NCI-H2081 (cell line): ENCODE measurements at regions not wholly inside any gene's neighbourhood (a gene's known extent, or its start where the extent isn't known, plus 50 kb on each side); places are given as distances from the start of the nearest gene placed in this dataset.
"Not testable (repeated sequence)": the region's sequence is repeated elsewhere in the genome, so short reads cannot be mapped to it uniquely, and the experiment has no call there.

ENCODE experiments used
- DNase-seq, 2 experiments: peaks; one replicate each; lab custom pipeline; 2025; lab: John Stamatoyannopoulos, UW

- DNase-seq = peak; percentile 21 to 68
These were observed 199.0 kb upstream of the DPYD start for GRCh38 chr1:98119796-98120195.

GRCh38 chr1:98113811-98114210 is 193.0 kb upstream of the DPYD start:
- no peak for DNase-seq

GRCh38 chr1:98112626-98113025 is 191.8 kb upstream of the DPYD start:
- no peak for DNase-seq

- no peak for DNase-seq
These were observed 189.8 kb upstream of the DPYD start for GRCh38 chr1:98110674-98111073.

GRCh38 chr1:98108378-98108777 is 187.5 kb upstream of the DPYD start:
- not testable (repeated sequence) for DNase-seq

GRCh38 chr1:98107256-98107655 is 186.4 kb upstream of the DPYD start:
- DNase-seq = no peak

- DNase-seq = peak; percentile 1 to 32
These were observed 183.5 kb upstream of the DPYD start for GRCh38 chr1:98104289-98104688.

- DNase-seq = no peak
These were observed 182.9 kb upstream of the DPYD start for GRCh38 chr1:98103617-98104285.

GRCh38 chr1:98102345-98103030 is 181.7 kb upstream of the DPYD start:
- DNase-seq = no peak

GRCh38 chr1:98101364-98101763 is 180.5 kb upstream of the DPYD start:
- DNase-seq = no peak

- DNase-seq = no peak
These were observed 178.7 kb upstream of the DPYD start for GRCh38 chr1:98099501-98099900.

- no peak for DNase-seq
These were observed 177.6 kb upstream of the DPYD start for GRCh38 chr1:98098473-98098872.

- no peak for DNase-seq
These were observed 169.5 kb upstream of the DPYD start for GRCh38 chr1:98090351-98090750.

GRCh38 chr1:98088381-98088780 is 167.5 kb upstream of the DPYD start:
- DNase-seq = peak in 1 of 2 experiments; percentile 1

GRCh38 chr1:98086796-98087441 is 166.1 kb upstream of the DPYD start:
- DNase-seq = no peak

- DNase-seq = no peak
These were observed 165.3 kb upstream of the DPYD start for GRCh38 chr1:98086156-98086555.

- no peak for DNase-seq
These were observed 163.4 kb upstream of the DPYD start for GRCh38 chr1:98084188-98084587.

GRCh38 chr1:98081944-98082343 is 161.1 kb upstream of the DPYD start:
- no peak for DNase-seq

GRCh38 chr1:98078596-98078995 is 157.8 kb upstream of the DPYD start:
- DNase-seq = no peak

GRCh38 chr1:98077691-98078090 is 156.9 kb upstream of the DPYD start:
- DNase-seq = no peak

GRCh38 chr1:98075626-98076025 is 154.8 kb upstream of the DPYD start:
- no peak for DNase-seq

GRCh38 chr1:98073823-98074222 is 153.0 kb upstream of the DPYD start:
- no peak for DNase-seq

GRCh38 chr1:98073106-98073505 is 152.3 kb upstream of the DPYD start:
- DNase-seq = no peak
